ENCODE measurements at regions not wholly inside any gene's neighbourhood (a gene's known extent, or its start where the extent isn't known, plus 50 kb on each side); places are given as distances from the start of the nearest gene placed in this dataset.

DNA sequence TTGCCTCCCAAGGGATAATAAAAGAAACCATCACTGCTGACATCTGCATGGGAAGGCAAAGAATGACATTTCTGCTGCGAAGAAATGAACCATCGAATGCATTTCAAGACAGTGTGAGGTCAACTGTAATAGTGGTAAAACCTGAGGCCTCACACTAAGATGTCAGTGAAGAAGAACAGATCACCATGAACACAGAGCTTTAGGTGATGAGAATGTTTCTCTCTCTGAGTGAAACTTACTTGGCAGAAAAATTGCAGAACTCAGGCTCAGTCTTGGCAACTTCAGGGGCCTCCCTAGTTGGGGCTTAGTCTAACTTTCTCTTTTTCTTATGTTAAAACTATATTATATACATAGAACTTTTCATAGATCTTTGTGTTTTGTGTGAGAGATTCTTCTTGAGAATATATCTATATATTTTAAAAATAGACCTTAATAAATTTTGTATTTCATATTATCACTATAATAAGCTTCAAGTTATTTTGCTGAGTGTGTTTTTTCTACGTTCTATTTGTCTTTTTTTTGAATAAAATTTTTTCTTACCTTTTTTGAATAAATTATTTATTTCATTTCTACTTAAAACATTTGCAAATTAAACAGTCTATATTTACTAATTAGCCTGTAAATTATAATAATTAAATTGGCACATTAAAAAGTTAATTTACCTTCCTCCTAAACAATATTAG lies 427.5 kb upstream of the TRIB2 start:
- Histone ChIP-seq H3K79me2 (ENCODE audit: insufficient read depth, low read depth, low read length) (no peaks in the 10 kb centered on the region), H2AFZ (ENCODE audit: low read length) (no peak overlapping the region), H3K4me3 (ENCODE audit: low read depth, low read length, poor library complexity, severe bottlenecking) (no peak overlapping the region), H3K9me2 (ENCODE audit: insufficient read depth, low read length) (no peaks in the 10 kb centered on the region), H3K4me1 (ENCODE audit: insufficient read depth, low read length, poor library complexity, severe bottlenecking) (no peaks in the 10 kb centered on the region), H3K4me2 (ENCODE audit: low read length) (no peak overlapping the region), H3K36me3 (ENCODE audit: insufficient read depth, low read length) (no peaks in the 10 kb centered on the region), H3K9me3 (ENCODE audit: low read length) (no peaks in the 10 kb centered on the region), H4K20me1 (ENCODE audit: insufficient read depth, low read length) (no peaks in the 10 kb centered on the region), H3K27ac (ENCODE audit: low read depth, low read length, poor library complexity, severe bottlenecking) (no peak overlapping the region)
- no TSS peak for BruUV-seq (replicated peaks)
- intact Hi-C loops (cut with micrococcal nuclease; ENCODE audit: unreplicated experiment): no loop called here
- ChIA-PET CTCF (ENCODE audit: unreplicated experiment) (no interaction called here), POLR2A (no interaction called here)
- DNase-seq (ENCODE audit: low spot score): no peak
- TF ChIP-seq EZH2phosphoT487 (IDR thresholded peaks at IDR 0.05; ENCODE audit: borderline replicate concordance, low read depth, low read length): no peak
- TF ChIP-seq, protein P1, sequence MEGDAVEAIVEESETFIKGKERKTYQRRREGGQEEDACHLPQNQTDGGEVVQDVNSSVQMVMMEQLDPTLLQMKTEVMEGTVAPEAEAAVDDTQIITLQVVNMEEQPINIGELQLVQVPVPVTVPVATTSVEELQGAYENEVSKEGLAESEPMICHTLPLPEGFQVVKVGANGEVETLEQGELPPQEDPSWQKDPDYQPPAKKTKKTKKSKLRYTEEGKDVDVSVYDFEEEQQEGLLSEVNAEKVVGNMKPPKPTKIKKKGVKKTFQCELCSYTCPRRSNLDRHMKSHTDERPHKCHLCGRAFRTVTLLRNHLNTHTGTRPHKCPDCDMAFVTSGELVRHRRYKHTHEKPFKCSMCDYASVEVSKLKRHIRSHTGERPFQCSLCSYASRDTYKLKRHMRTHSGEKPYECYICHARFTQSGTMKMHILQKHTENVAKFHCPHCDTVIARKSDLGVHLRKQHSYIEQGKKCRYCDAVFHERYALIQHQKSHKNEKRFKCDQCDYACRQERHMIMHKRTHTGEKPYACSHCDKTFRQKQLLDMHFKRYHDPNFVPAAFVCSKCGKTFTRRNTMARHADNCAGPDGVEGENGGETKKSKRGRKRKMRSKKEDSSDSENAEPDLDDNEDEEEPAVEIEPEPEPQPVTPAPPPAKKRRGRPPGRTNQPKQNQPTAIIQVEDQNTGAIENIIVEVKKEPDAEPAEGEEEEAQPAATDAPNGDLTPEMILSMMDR (conservative IDR thresholded peaks at IDR 0.05; ENCODE audit: low read length): no peak

DNA sequence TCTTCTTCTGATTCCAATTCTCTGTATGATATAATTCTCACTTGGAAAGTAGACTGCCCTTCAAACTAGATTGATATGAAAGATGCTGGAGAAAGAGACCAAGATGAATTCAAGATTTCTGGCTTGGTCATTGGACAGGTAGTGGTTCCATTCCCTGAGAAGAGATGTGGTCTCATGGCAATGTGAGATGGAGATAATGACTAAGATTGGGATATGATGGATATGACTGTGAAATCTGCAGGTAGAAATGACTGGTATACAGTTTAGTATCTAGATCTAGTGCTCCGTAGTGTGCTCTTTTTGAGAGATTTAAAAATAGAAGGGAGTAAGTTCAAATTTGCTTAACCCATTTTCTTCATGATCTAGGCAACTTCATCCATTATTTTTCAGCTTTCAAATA lies 425.4 kb upstream of the TRIB2 start:
- no peak overlapping the region for H2AFZ ChIP-seq (ENCODE audit: low read length)
- no peak overlapping the region for H3K4me2 ChIP-seq (ENCODE audit: low read length)
- no TSS peak for BruUV-seq (replicated peaks)
- H3K36me3 ChIP-seq (ENCODE audit: insufficient read depth, low read length): no peaks in the 10 kb centered on the region
- CTCF ChIA-PET (ENCODE audit: unreplicated experiment): no interaction called here
- no peak for DNase-seq (ENCODE audit: low spot score)
- H4K20me1 ChIP-seq (ENCODE audit: insufficient read depth, low read length): no peaks in the 10 kb centered on the region
- no peaks in the 10 kb centered on the region for H3K79me2 ChIP-seq (ENCODE audit: insufficient read depth, low read depth, low read length)
- H3K4me3 ChIP-seq (ENCODE audit: low read depth, low read length, poor library complexity, severe bottlenecking): no peak overlapping the region
- no peak overlapping the region for H3K27ac ChIP-seq (ENCODE audit: low read depth, low read length, poor library complexity, severe bottlenecking)
- H3K9me2 ChIP-seq (ENCODE audit: insufficient read depth, low read length): no peaks in the 10 kb centered on the region
- no peak for TF ChIP-seq EZH2phosphoT487 (IDR thresholded peaks at IDR 0.05; ENCODE audit: borderline replicate concordance, low read depth, low read length)
- TF ChIP-seq, protein P1 (conservative IDR thresholded peaks at IDR 0.05; ENCODE audit: low read length): no peak
- no peaks in the 10 kb centered on the region for H3K4me1 ChIP-seq (ENCODE audit: insufficient read depth, low read length, poor library complexity, severe bottlenecking)
- POLR2A ChIA-PET: interaction anchor here (1.3 kb wide), 1 partner anchor 10 kb away, joined by 3 read pairs; no protein-coding TSS in a partner anchor
- intact Hi-C loops (cut with micrococcal nuclease; ENCODE audit: unreplicated experiment): no loop called here
- H3K9me3 ChIP-seq (ENCODE audit: low read length): no peaks in the 10 kb centered on the region

DNA sequence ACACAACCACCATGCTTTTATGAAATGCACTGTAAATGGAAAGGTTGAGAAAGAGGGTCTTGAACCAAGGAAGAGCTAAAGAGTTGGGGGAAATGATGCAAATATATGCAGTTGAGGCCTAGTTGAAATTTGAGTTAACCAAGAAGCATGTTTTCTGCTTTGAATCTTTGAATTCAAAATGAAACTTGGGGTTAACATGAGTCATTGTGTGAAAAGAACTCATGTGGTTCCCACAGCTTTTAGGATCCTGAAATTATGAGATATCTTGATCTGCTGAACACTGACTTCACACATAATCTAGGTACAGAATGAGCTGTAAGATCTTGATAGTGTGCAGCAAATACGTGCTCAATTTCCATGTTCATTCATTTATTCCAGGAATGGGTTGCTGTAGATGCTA lies 422.9 kb upstream of the TRIB2 start:
- H3K36me3 ChIP-seq (ENCODE audit: insufficient read depth, low read length): no peaks in the 10 kb centered on the region
- H2AFZ ChIP-seq (ENCODE audit: low read length): no peak overlapping the region
- H3K9me2 ChIP-seq (ENCODE audit: insufficient read depth, low read length): no peaks in the 10 kb centered on the region
- TF ChIP-seq, protein P1 (conservative IDR thresholded peaks at IDR 0.05; ENCODE audit: low read length): no peak
- no peak for TF ChIP-seq EZH2phosphoT487 (IDR thresholded peaks at IDR 0.05; ENCODE audit: borderline replicate concordance, low read depth, low read length)
- intact Hi-C loops (cut with micrococcal nuclease; ENCODE audit: unreplicated experiment): no loop called here
- no peaks in the 10 kb centered on the region for H3K79me2 ChIP-seq (ENCODE audit: insufficient read depth, low read depth, low read length)
- H3K4me2 ChIP-seq (ENCODE audit: low read length): no peak overlapping the region
- ChIA-PET CTCF (ENCODE audit: unreplicated experiment) (interaction anchor here (0.6 kb wide), 1 partner anchor 25 kb away, joined by 3 read pairs; no protein-coding TSS in a partner anchor), POLR2A (interaction anchor here (0.9 to 1.5 kb wide), 2 partner anchors 11 to 37 kb away, joined by 3 to 5 read pairs; no protein-coding TSS in a partner anchor)
- no peak overlapping the region for H3K4me3 ChIP-seq (ENCODE audit: low read depth, low read length, poor library complexity, severe bottlenecking)
- DNase-seq (ENCODE audit: low spot score): no peak
- H3K27ac ChIP-seq (ENCODE audit: low read depth, low read length, poor library complexity, severe bottlenecking): no peak overlapping the region
- no peaks in the 10 kb centered on the region for H3K4me1 ChIP-seq (ENCODE audit: insufficient read depth, low read length, poor library complexity, severe bottlenecking)
- no TSS peak for BruUV-seq (replicated peaks)
- no peaks in the 10 kb centered on the region for H4K20me1 ChIP-seq (ENCODE audit: insufficient read depth, low read length)
- H3K9me3 ChIP-seq (ENCODE audit: low read length): no peaks in the 10 kb centered on the region
